ENCODE measurements at regions not wholly inside any gene's neighbourhood (a gene's known extent, or its start where the extent isn't known, plus 50 kb on each side); places are given as distances from the start of the nearest gene placed in this dataset.

- no peak for TF ChIP-seq CTCF (IDR thresholded peaks at IDR 0.05 in 8 of 11, conservative IDR thresholded peaks at IDR 0.05 in 3 of 11)
- no peak for TF ChIP-seq POLR2A (IDR thresholded peaks at IDR 0.05)
Measured at GRCh38 chr4:57194068-57194611, 84.0 kb upstream of the IGFBP7 start.

All from spleen (tissue), 7 donors.